SK-N-SH (cell line): ENCODE measurements at regions not wholly inside any gene's neighbourhood (a gene's known extent, or its start where the extent isn't known, plus 50 kb on each side); places are given as distances from the start of the nearest gene placed in this dataset.

Source experiments
- CTCF ChIA-PET: fragments of 300-600, 350-600 bp; formaldehyde crosslinking; extraction: SDS; loops from one replicate; lab custom pipeline; 2021; lab: Yijun Ruan, JAX
- POLR2A ChIA-PET: fragments of 350-600 bp; sonication (Branson Sonifier 250); formaldehyde crosslinking; extraction: SDS; loops from one replicate; lab custom pipeline; 2020; ENCODE audit warnings: antibody characterized with exemption, inconsistent platforms; lab: Yijun Ruan, JAX
- DNase-seq: peaks from one replicate; pipeline ENCODE4 v3.0.0; 2012
- H2AFZ ChIP-seq: fragments of 200-600 bp; sonication (generic); 2 replicates; pipeline ENCODE4 v1.8.1; 2016; ENCODE audit warnings: antibody characterized with exemption, mild to moderate bottlenecking, low read depth
- H3F3A ChIP-seq: fragments of 200-600 bp; sonication (generic); replicated peaks from 2 replicates; pipeline ENCODE3; 2016; ENCODE audit warnings: antibody characterized with exemption, mild to moderate bottlenecking; ENCODE audit not compliant: insufficient read depth
- H3K27ac ChIP-seq, 2 experiments: fragments of 200-500 bp in 1 of 2; fragments of 200-600 bp in 1 of 2; sonication (Bioruptor generic) in 1 of 2; sonication (generic), shearing (Covaris generic) in 1 of 2; 2 replicates each; pipeline versions ENCODE4 v1.5.1 to v1.6.1; 2014 to 2016; ENCODE audit warnings: low read depth in 2 of 2, inconsistent platforms in 1 of 2, low read length in 1 of 2, mild to moderate bottlenecking in 1 of 2, mixed read lengths in 1 of 2
- H3K27me3 ChIP-seq: fragments of 200-600 bp; sonication (generic), shearing (Covaris generic); 2 replicates; pipeline ENCODE4 v1.6.1; 2016; ENCODE audit warnings: mixed run types; ENCODE audit not compliant: insufficient read depth
- H3K36me3 ChIP-seq, 2 experiments: fragments of 200-500 bp in 1 of 2; fragments of 200-600 bp in 1 of 2; sonication (Bioruptor generic) in 1 of 2; sonication (generic) in 1 of 2; replicated peaks in 1 of 2; 2 replicates each; pipeline versions ENCODE3 to v1.5.1; 2014 to 2016; ENCODE audit warnings: low read length in 1 of 2, mild to moderate bottlenecking in 1 of 2; ENCODE audit not compliant: insufficient read depth in 2 of 2, control insufficient read depth in 1 of 2
- H3K4me1 ChIP-seq, 2 experiments: fragments of 200-500 bp in 1 of 2; fragments of 200-600 bp in 1 of 2; sonication (Bioruptor generic) in 1 of 2; sonication (generic), shearing (Covaris generic) in 1 of 2; 2 replicates each; pipeline versions ENCODE4 v1.5.1 to v1.6.1; 2014 to 2016; ENCODE audit warnings: low read depth in 1 of 2, low read length in 1 of 2, mixed run types in 1 of 2; ENCODE audit not compliant: insufficient read depth in 2 of 2, control insufficient read depth in 1 of 2
- H3K4me2 ChIP-seq: fragments of 200-600 bp; sonication (generic), shearing (Covaris generic); 2 replicates; pipeline ENCODE4 v1.6.1; 2017; ENCODE audit warnings: mixed run types
- H3K4me3 ChIP-seq, 2 experiments: fragments of 200-500 bp in 1 of 2; fragments of 200-600 bp in 1 of 2; sonication (Bioruptor generic) in 1 of 2; sonication (generic), shearing (Covaris generic) in 1 of 2; 2 replicates each; pipeline versions ENCODE4 v1.5.1 to v1.8.1; 2014 to 2016; ENCODE audit warnings: low read depth in 2 of 2, inconsistent platforms in 1 of 2, low read length in 1 of 2, mild to moderate bottlenecking in 1 of 2, mixed read lengths in 1 of 2, moderate library complexity in 1 of 2
- H3K79me2 ChIP-seq: fragments of 200-600 bp; sonication (generic); 2 replicates; pipeline ENCODE4 v1.8.1; 2017; ENCODE audit warnings: mild to moderate bottlenecking; ENCODE audit not compliant: insufficient read depth
- H3K9ac ChIP-seq: fragments of 200-600 bp; sonication (generic); 2 replicates; pipeline ENCODE4 v1.6.1; 2017; ENCODE audit warnings: mixed run types
- H3K9me2 ChIP-seq: fragments of 200-600 bp; sonication (generic); 2 replicates; pipeline ENCODE4 v1.6.1; 2017; ENCODE audit warnings: mixed run types
- H3K9me3 ChIP-seq: fragments of 200-600 bp; sonication (generic); 2 replicates; pipeline ENCODE4 v1.6.1; 2017; ENCODE audit warnings: mixed run types, mild to moderate bottlenecking, moderate library complexity
- H4K20me1 ChIP-seq: fragments of 200-600 bp; sonication (generic); 2 replicates; pipeline ENCODE4 v1.6.1; 2017; ENCODE audit warnings: mild to moderate bottlenecking, mixed run types; ENCODE audit not compliant: insufficient read depth
- ELF1 ChIP-seq: IDR thresholded peaks from 2 replicates; pipeline ENCODE4 v1.4.0; 2012
- EZH2phosphoT487 ChIP-seq: fragments of 200-600 bp; sonication (generic); IDR thresholded peaks from 2 replicates; pipeline ENCODE4 v1.6.1; 2017; ENCODE audit warnings: low read depth, mixed run types, mild to moderate bottlenecking, antibody characterized with exemption, moderate library complexity, borderline replicate concordance
- FOXM1 ChIP-seq: IDR thresholded peaks from 2 replicates; pipeline ENCODE4 v1.4.0; 2012; ENCODE audit warnings: low read depth, mild to moderate bottlenecking
- GABPA ChIP-seq: IDR thresholded peaks from 2 replicates; pipeline ENCODE4 v1.4.0; 2012; ENCODE audit warnings: low read depth, mild to moderate bottlenecking
- GATA2 ChIP-seq: sonication (generic); formaldehyde crosslinking; IDR thresholded peaks from 2 replicates; pipeline ENCODE4 v1.5.0; 2020; ENCODE audit warnings: mild to moderate bottlenecking, missing genetic modification reagents
- JUND ChIP-seq: IDR thresholded peaks from 2 replicates; pipeline ENCODE4 v1.4.0; 2012
- NRF1 ChIP-seq: IDR thresholded peaks from 2 replicates; pipeline ENCODE4 v1.6.1; 2012; ENCODE audit warnings: low read depth, mild to moderate bottlenecking, low read length
- POLR2AphosphoS5 ChIP-seq: IDR thresholded peaks from 2 replicates; pipeline ENCODE4 v1.6.1; 2012; ENCODE audit warnings: low read depth, low read length
- RAD21 ChIP-seq: IDR thresholded peaks from 2 replicates; pipeline ENCODE4 v1.6.1; 2012; ENCODE audit warnings: mild to moderate bottlenecking, low read length
- RCOR1 ChIP-seq: fragments of 150-350 bp; IDR thresholded peaks from 2 replicates; pipeline ENCODE4 v1.6.1; 2017; ENCODE audit warnings: antibody characterized with exemption, low read length
- RFX5 ChIP-seq: IDR thresholded peaks from 2 replicates; pipeline ENCODE4 v1.6.1; 2012; ENCODE audit warnings: mild to moderate bottlenecking, improper control_type of control experiment, low read length
- TCF12 ChIP-seq: IDR thresholded peaks from 2 replicates; pipeline ENCODE4 v1.4.0; 2012
- YY1 ChIP-seq: IDR thresholded peaks from 2 replicates; pipeline ENCODE4 v1.4.0; 2012; ENCODE audit warnings: low read depth, mild to moderate bottlenecking
- WGBS: methylation state at CpG from one replicate; pipeline ENCODE4 v1.1.6; 2017; ENCODE audit warnings: low lambda C conversion rate; 5-methylcytosine and 5-hydroxymethylcytosine counted together
- TF ChIP-seq, protein P1 (sequence below): fragments of 150-350 bp; IDR thresholded peaks from 2 replicates; pipeline ENCODE4 v1.6.1; 2016; ENCODE audit warnings: mild to moderate bottlenecking, low read depth, low read length
- TF ChIP-seq, protein P2 (sequence below): IDR thresholded peaks from 2 replicates; pipeline ENCODE4 v1.6.1; 2012; ENCODE audit warnings: mild to moderate bottlenecking, low read depth, low read length, moderate library complexity
- TF ChIP-seq, protein P3 (sequence below): IDR thresholded peaks from 2 replicates; pipeline ENCODE4; 2012
- TF ChIP-seq, protein P4 (sequence below): fragments of 150-350 bp; IDR thresholded peaks from 2 replicates; pipeline ENCODE4 v1.6.1; 2017; ENCODE audit warnings: antibody characterized with exemption, low read length, low read depth, borderline replicate concordance
- TF ChIP-seq, protein P5 (sequence below): IDR thresholded peaks from 2 replicates; pipeline ENCODE4 v1.4.0; 2012; ENCODE audit warnings: low read depth, borderline replicate concordance
- TF ChIP-seq, protein P6 (sequence below): fragments of 200-600 bp; sonication (generic); IDR thresholded peaks from 2 replicates; pipeline ENCODE4 v1.6.1; 2017; ENCODE audit warnings: antibody characterized with exemption, mild to moderate bottlenecking, moderate library complexity

DNA sequence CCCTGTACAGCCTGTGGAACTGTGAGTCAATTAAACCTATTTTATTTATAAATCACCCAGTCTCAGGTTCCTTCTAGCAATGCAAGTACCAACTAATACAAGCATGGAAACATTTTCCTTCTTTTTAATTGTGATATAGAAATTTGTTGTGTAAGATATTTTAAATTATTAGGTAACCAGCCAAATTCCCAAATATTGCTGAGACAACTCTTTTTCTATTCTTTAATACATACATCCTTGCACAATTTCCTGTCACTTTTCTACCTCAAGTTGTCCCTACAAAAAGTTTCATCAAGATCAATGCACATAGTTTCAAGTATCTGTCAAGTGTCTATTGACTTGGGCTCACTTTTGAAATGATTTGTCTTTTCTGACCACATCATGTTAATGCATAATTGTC lies 488.6 kb downstream of the ACTL7B start (continued):
- TF ChIP-seq, protein P1, sequence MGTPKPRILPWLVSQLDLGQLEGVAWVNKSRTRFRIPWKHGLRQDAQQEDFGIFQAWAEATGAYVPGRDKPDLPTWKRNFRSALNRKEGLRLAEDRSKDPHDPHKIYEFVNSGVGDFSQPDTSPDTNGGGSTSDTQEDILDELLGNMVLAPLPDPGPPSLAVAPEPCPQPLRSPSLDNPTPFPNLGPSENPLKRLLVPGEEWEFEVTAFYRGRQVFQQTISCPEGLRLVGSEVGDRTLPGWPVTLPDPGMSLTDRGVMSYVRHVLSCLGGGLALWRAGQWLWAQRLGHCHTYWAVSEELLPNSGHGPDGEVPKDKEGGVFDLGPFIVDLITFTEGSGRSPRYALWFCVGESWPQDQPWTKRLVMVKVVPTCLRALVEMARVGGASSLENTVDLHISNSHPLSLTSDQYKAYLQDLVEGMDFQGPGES = no peak
- TF ChIP-seq EZH2phosphoT487 = no peak

DNA sequence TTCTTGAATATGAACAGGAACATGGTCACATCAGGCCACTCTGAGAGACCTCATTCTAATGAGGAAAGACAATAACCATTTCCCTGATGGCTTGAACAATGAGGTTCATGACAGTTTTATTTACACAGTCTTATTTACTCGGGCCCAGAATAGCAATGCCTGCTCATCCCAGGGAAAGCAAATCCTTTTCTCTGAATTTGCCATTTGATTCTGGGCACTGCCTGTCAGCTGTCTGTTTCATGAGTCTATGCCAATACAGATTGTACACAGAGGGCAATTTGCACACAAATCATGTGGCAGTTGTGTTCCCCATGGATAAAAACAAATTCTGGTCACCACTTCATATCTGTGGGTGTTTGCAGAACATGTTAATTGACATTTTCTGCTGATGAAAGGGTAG lies 492.5 kb downstream of the ACTL7B start:
- no peaks in the 10 kb centered on the region for H3K4me1 ChIP-seq
- ChIA-PET CTCF (no interaction called here), POLR2A (no interaction called here)
- no peaks in the 10 kb centered on the region for H4K20me1 ChIP-seq
- H2AFZ ChIP-seq = no peak overlapping the region
- H3F3A ChIP-seq = no peaks in the 10 kb centered on the region
- no peaks in the 10 kb centered on the region for H3K79me2 ChIP-seq
- H3K9me3 ChIP-seq = no peaks in the 10 kb centered on the region
- no peak overlapping the region for H3K27ac ChIP-seq
- no peak for DNase-seq
- H3K4me2 ChIP-seq = no peak overlapping the region
- H3K27me3 ChIP-seq = peaks cover 5% of the 10 kb centered on the region; the same call in 1 of the 2 replicates
- WGBS = 0% methylated on average over 1 of the region's 1 CpG
- TF ChIP-seq, protein P2, sequence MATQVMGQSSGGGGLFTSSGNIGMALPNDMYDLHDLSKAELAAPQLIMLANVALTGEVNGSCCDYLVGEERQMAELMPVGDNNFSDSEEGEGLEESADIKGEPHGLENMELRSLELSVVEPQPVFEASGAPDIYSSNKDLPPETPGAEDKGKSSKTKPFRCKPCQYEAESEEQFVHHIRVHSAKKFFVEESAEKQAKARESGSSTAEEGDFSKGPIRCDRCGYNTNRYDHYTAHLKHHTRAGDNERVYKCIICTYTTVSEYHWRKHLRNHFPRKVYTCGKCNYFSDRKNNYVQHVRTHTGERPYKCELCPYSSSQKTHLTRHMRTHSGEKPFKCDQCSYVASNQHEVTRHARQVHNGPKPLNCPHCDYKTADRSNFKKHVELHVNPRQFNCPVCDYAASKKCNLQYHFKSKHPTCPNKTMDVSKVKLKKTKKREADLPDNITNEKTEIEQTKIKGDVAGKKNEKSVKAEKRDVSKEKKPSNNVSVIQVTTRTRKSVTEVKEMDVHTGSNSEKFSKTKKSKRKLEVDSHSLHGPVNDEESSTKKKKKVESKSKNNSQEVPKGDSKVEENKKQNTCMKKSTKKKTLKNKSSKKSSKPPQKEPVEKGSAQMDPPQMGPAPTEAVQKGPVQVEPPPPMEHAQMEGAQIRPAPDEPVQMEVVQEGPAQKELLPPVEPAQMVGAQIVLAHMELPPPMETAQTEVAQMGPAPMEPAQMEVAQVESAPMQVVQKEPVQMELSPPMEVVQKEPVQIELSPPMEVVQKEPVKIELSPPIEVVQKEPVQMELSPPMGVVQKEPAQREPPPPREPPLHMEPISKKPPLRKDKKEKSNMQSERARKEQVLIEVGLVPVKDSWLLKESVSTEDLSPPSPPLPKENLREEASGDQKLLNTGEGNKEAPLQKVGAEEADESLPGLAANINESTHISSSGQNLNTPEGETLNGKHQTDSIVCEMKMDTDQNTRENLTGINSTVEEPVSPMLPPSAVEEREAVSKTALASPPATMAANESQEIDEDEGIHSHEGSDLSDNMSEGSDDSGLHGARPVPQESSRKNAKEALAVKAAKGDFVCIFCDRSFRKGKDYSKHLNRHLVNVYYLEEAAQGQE = no peak
- no peak for TF ChIP-seq RCOR1
- no peak for TF ChIP-seq GATA2
- no peak for TF ChIP-seq JUND
- TF ChIP-seq TCF12 = no peak
- TF ChIP-seq FOXM1 = no peak
- TF ChIP-seq RAD21 = no peak
- TF ChIP-seq, protein P3, sequence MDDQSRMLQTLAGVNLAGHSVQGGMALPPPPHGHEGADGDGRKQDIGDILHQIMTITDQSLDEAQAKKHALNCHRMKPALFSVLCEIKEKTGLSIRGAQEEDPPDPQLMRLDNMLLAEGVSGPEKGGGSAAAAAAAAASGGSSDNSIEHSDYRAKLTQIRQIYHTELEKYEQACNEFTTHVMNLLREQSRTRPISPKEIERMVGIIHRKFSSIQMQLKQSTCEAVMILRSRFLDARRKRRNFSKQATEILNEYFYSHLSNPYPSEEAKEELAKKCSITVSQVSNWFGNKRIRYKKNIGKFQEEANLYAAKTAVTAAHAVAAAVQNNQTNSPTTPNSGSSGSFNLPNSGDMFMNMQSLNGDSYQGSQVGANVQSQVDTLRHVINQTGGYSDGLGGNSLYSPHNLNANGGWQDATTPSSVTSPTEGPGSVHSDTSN = no peak
- TF ChIP-seq, protein P1 = no peak
- no peak for TF ChIP-seq EZH2phosphoT487
- TF ChIP-seq, protein P4, sequence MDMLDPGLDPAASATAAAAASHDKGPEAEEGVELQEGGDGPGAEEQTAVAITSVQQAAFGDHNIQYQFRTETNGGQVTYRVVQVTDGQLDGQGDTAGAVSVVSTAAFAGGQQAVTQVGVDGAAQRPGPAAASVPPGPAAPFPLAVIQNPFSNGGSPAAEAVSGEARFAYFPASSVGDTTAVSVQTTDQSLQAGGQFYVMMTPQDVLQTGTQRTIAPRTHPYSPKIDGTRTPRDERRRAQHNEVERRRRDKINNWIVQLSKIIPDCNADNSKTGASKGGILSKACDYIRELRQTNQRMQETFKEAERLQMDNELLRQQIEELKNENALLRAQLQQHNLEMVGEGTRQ = no peak
- TF ChIP-seq ELF1 = no peak
- no peak for TF ChIP-seq NRF1
- TF ChIP-seq, protein P5, sequence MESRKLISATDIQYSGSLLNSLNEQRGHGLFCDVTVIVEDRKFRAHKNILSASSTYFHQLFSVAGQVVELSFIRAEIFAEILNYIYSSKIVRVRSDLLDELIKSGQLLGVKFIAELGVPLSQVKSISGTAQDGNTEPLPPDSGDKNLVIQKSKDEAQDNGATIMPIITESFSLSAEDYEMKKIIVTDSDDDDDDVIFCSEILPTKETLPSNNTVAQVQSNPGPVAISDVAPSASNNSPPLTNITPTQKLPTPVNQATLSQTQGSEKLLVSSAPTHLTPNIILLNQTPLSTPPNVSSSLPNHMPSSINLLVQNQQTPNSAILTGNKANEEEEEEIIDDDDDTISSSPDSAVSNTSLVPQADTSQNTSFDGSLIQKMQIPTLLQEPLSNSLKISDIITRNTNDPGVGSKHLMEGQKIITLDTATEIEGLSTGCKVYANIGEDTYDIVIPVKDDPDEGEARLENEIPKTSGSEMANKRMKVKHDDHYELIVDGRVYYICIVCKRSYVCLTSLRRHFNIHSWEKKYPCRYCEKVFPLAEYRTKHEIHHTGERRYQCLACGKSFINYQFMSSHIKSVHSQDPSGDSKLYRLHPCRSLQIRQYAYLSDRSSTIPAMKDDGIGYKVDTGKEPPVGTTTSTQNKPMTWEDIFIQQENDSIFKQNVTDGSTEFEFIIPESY = no peak
- TF ChIP-seq, protein P6, sequence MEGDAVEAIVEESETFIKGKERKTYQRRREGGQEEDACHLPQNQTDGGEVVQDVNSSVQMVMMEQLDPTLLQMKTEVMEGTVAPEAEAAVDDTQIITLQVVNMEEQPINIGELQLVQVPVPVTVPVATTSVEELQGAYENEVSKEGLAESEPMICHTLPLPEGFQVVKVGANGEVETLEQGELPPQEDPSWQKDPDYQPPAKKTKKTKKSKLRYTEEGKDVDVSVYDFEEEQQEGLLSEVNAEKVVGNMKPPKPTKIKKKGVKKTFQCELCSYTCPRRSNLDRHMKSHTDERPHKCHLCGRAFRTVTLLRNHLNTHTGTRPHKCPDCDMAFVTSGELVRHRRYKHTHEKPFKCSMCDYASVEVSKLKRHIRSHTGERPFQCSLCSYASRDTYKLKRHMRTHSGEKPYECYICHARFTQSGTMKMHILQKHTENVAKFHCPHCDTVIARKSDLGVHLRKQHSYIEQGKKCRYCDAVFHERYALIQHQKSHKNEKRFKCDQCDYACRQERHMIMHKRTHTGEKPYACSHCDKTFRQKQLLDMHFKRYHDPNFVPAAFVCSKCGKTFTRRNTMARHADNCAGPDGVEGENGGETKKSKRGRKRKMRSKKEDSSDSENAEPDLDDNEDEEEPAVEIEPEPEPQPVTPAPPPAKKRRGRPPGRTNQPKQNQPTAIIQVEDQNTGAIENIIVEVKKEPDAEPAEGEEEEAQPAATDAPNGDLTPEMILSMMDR = no peak
- TF ChIP-seq YY1 = no peak
- TF ChIP-seq POLR2AphosphoS5 = no peak
- TF ChIP-seq RFX5 = no peak
- TF ChIP-seq GABPA = no peak
- H3K9ac ChIP-seq = no peak overlapping the region
- H3K9me2 ChIP-seq = no peaks in the 10 kb centered on the region
- H3K36me3 ChIP-seq = no peaks in the 10 kb centered on the region
- no peak overlapping the region for H3K4me3 ChIP-seq
